ENCODE measurements at regions not wholly inside any gene's neighbourhood (a gene's known extent, or its start where the extent isn't known, plus 50 kb on each side); places are given as distances from the start of the nearest gene placed in this dataset.
"Not testable (repeated sequence)": the region's sequence is repeated elsewhere in the genome, so short reads cannot be mapped to it uniquely, and the experiment has no call there.

- Histone ChIP-seq H3K27me3 (ENCODE audit: control insufficient read depth, insufficient read depth, low read length) (no peaks in the 10 kb centered on the region), H3K9me3 (ENCODE audit: control insufficient read depth, insufficient read depth, low read depth, low read length) (0 out of 2 replicates have a peak, but pooled peaks cover 5% of the 10 kb centered on the region), H3K27ac (ENCODE audit: low read length) (no peak overlapping the region), H3K36me3 (ENCODE audit: control insufficient read depth, insufficient read depth, low read length) (no peaks in the 10 kb centered on the region), H3K4me3 (ENCODE audit: low read depth in 2 of 2, low read length in 2 of 2) (no peak overlapping the region), H3K4me1 (ENCODE audit: control insufficient read depth, insufficient read depth, low read length) (no peaks in the 10 kb centered on the region)
- intact Hi-C loops (cut with micrococcal nuclease; ENCODE audit: unreplicated experiment), result no loop called here
- no peak for TF ChIP-seq TCF7L2 (IDR thresholded peaks at IDR 0.05; ENCODE audit: low read depth, low read length)
- no peak for TF ChIP-seq SIN3A (IDR thresholded peaks at IDR 0.05; ENCODE audit: borderline replicate concordance, insufficient read depth, low read depth, low read length)
- TF ChIP-seq CTCF (IDR thresholded peaks at IDR 0.05), result no peak
- no peak for TF ChIP-seq POLR2AphosphoS5 (IDR thresholded peaks at IDR 0.05; ENCODE audit: low read depth, low read length)
- TF ChIP-seq REST (IDR thresholded peaks at IDR 0.05; ENCODE audit: insufficient read depth in 1 of 2, low read depth in 2 of 2, low read length in 1 of 2), result no peak
- ChIA-PET POLR2A (no interaction called here), CTCF (no interaction called here)
- in situ Hi-C loops (cut with HindIII; ENCODE audit: low pct_unique_long_range_greater_than_20kb, low sequenced_read_pairs), result no loop called here
- BruUV-seq (replicated peaks), result no TSS peak
- ATAC-seq (no peak), DNase-seq (ENCODE audit: low read depth, low spot score) (no peak)
These were observed 475.4 kb upstream of the CHORDC1 start for GRCh38 chr11:90698238-90698637.

GRCh38 chr11:90675496-90675895, 452.6 kb upstream of the CHORDC1 start:
- POLR2A ChIA-PET, result interaction anchor here (0.7 kb wide), 1 partner anchor 304 kb away, joined by 4 read pairs; no protein-coding TSS in a partner anchor
- DNase-seq (ENCODE audit: low read depth, low spot score); in situ Hi-C loops (cut with HindIII; ENCODE audit: low pct_unique_long_range_greater_than_20kb, low sequenced_read_pairs); H3K4me1 ChIP-seq (ENCODE audit: control insufficient read depth, insufficient read depth, low read length); CTCF ChIA-PET; H3K4me3 ChIP-seq (ENCODE audit: low read depth in 2 of 2, low read length in 2 of 2); ATAC-seq; BruUV-seq (replicated peaks); H3K27ac ChIP-seq (ENCODE audit: low read length); H3K36me3 ChIP-seq (ENCODE audit: control insufficient read depth, insufficient read depth, low read length); H3K9me3 ChIP-seq (ENCODE audit: control insufficient read depth, insufficient read depth, low read depth, low read length); intact Hi-C loops (cut with micrococcal nuclease; ENCODE audit: unreplicated experiment); H3K27me3 ChIP-seq (ENCODE audit: control insufficient read depth, insufficient read depth, low read length): not testable (repeated sequence)

- CTCF ChIA-PET, result no interaction called here
- Histone ChIP-seq H3K27me3 (ENCODE audit: control insufficient read depth, insufficient read depth, low read length) (no peaks in the 10 kb centered on the region), H3K4me3 (ENCODE audit: low read depth in 2 of 2, low read length in 2 of 2) (no peak overlapping the region), H3K9me3 (ENCODE audit: control insufficient read depth, insufficient read depth, low read depth, low read length) (no peaks in the 10 kb centered on the region; the same call in 1 of the 2 replicates), H3K36me3 (ENCODE audit: control insufficient read depth, insufficient read depth, low read length) (no peaks in the 10 kb centered on the region), H3K27ac (ENCODE audit: low read length) (no peak overlapping the region), H3K4me1 (ENCODE audit: control insufficient read depth, insufficient read depth, low read length) (no peaks in the 10 kb centered on the region)
- ATAC-seq (no peak), DNase-seq (ENCODE audit: low read depth, low spot score) (no peak)
- in situ Hi-C loops (cut with HindIII; ENCODE audit: low pct_unique_long_range_greater_than_20kb, low sequenced_read_pairs), result no loop called here
- intact Hi-C loops (cut with micrococcal nuclease; ENCODE audit: unreplicated experiment), result no loop called here
- TF ChIP-seq TCF7L2 (IDR thresholded peaks at IDR 0.05; ENCODE audit: low read depth, low read length) (no peak), SIN3A (IDR thresholded peaks at IDR 0.05; ENCODE audit: borderline replicate concordance, insufficient read depth, low read depth, low read length) (no peak), CTCF (IDR thresholded peaks at IDR 0.05) (no peak), POLR2AphosphoS5 (IDR thresholded peaks at IDR 0.05; ENCODE audit: low read depth, low read length) (no peak), REST (IDR thresholded peaks at IDR 0.05; ENCODE audit: insufficient read depth in 1 of 2, low read depth in 2 of 2, low read length in 1 of 2) (no peak)
- no TSS peak for BruUV-seq (replicated peaks)
- POLR2A ChIA-PET, result no interaction called here
These were observed 446.2 kb upstream of the CHORDC1 start for GRCh38 chr11:90669094-90669493.
